DOHH2 (cell line): ENCODE measurements at regions not wholly inside any gene's neighbourhood (a gene's known extent, or its start where the extent isn't known, plus 50 kb on each side); places are given as distances from the start of the nearest gene placed in this dataset.

Source experiments
- H3F3A ChIP-seq: fragments of 200-600 bp; sonication (generic), shearing (Covaris generic); 2 replicates; pipeline ENCODE4 v1.6.0; 2016; ENCODE audit warnings: antibody characterized with exemption, mild to moderate bottlenecking; ENCODE audit not compliant: control insufficient read depth, insufficient read depth
- H3K27ac ChIP-seq: fragments of 200-600 bp; sonication (generic); 2 replicates; pipeline ENCODE4 v1.5.1; 2014; ENCODE audit warnings: low read depth, mild to moderate bottlenecking, low read length, moderate library complexity
- H3K27me3 ChIP-seq: fragments of 200-600 bp; sonication (generic); 2 replicates; pipeline ENCODE4 v1.6.1; 2014; ENCODE audit warnings: mild to moderate bottlenecking, low read length, mixed read lengths; ENCODE audit not compliant: control insufficient read depth
- H3K36me3 ChIP-seq: fragments of 200-600 bp; sonication (generic); 2 replicates; pipeline ENCODE4 v1.6.1; 2014; ENCODE audit warnings: mild to moderate bottlenecking, low read length, moderate library complexity, mixed read lengths; ENCODE audit not compliant: control insufficient read depth
- H3K4me1 ChIP-seq: fragments of 200-600 bp; sonication (generic); 2 replicates; pipeline ENCODE4 v1.6.1; 2014; ENCODE audit warnings: mild to moderate bottlenecking, low read length, mixed read lengths; ENCODE audit not compliant: control insufficient read depth
- H3K4me2 ChIP-seq: fragments of 200-600 bp; sonication (generic); 2 replicates; pipeline ENCODE4 v1.6.0; 2014; ENCODE audit warnings: mild to moderate bottlenecking, low read length, moderate library complexity
- H3K4me3 ChIP-seq: fragments of 200-600 bp; sonication (generic); 2 replicates; pipeline ENCODE4 v1.5.1; 2014; ENCODE audit warnings: mild to moderate bottlenecking, low read length, mixed read lengths
- H3K79me2 ChIP-seq: fragments of 200-600 bp; sonication (generic); 2 replicates; pipeline ENCODE4 v1.6.1; 2014; ENCODE audit warnings: mild to moderate bottlenecking, low read length, mixed read lengths; ENCODE audit not compliant: control insufficient read depth
- H3K9me2 ChIP-seq: fragments of 200-600 bp; sonication (generic); replicated peaks from 2 replicates; pipeline ENCODE4 v1.6.1; 2014; ENCODE audit warnings: mild to moderate bottlenecking, low read length, mixed read lengths; ENCODE audit not compliant: control insufficient read depth
- H3K9me3 ChIP-seq: fragments of 200-600 bp; sonication (generic); 2 replicates; pipeline ENCODE4 v1.6.1; 2014; ENCODE audit warnings: antibody characterized with exemption, low read length, mixed read lengths; ENCODE audit not compliant: control insufficient read depth, insufficient read depth
- H4K20me1 ChIP-seq: fragments of 200-600 bp; sonication (generic); 2 replicates; pipeline ENCODE4 v1.6.0; 2014; ENCODE audit warnings: low read depth, mild to moderate bottlenecking, antibody characterized with exemption, low read length, moderate library complexity; ENCODE audit not compliant: control insufficient read depth, insufficient read depth
- EZH2phosphoT487 ChIP-seq: fragments of 200-600 bp; sonication (generic); IDR thresholded peaks from 2 replicates; pipeline ENCODE4 v1.6.1; 2017; ENCODE audit warnings: borderline replicate concordance, mild to moderate bottlenecking, antibody characterized with exemption, low read length, moderate library complexity, mixed read lengths
- TF ChIP-seq, protein P1 (sequence below): fragments of 200-600 bp; sonication (generic); IDR thresholded peaks from one replicate; pipeline ENCODE4 v1.5.1; 2014; ENCODE audit warnings: antibody characterized with exemption, mild to moderate bottlenecking, low read depth, low read length; ENCODE audit not compliant: poor library complexity, severe bottlenecking

DNA sequence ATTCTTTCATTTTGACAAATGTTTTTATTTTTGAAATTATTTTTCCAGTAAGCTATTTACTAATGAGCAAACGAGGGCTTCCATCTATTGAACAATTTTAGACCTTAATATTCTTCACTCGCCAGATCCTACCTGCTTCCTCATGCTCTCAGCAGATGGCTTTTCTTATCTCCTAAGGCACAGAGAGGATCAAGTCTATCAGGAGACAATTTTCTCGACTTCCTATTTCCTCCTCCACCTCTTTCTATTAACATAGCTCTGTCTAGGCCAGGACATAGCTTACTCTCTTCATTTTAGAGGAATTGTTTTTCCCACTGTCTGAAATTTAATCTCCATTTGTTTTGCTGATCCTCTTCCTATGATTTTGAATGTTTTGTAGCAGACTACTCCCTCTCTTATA, 87.0 kb upstream of the MAN1A1 start:
- H3K4me3 ChIP-seq = no peak overlapping the region
- H3F3A ChIP-seq = no peaks in the 10 kb centered on the region
- H3K9me2 ChIP-seq = no peaks in the 10 kb centered on the region
- H4K20me1 ChIP-seq = no peaks in the 10 kb centered on the region
- no peaks in the 10 kb centered on the region for H3K79me2 ChIP-seq
- no peaks in the 10 kb centered on the region for H3K9me3 ChIP-seq
- H3K4me1 ChIP-seq = no peaks in the 10 kb centered on the region
- H3K4me2 ChIP-seq = no peak overlapping the region
- TF ChIP-seq, protein P1, sequence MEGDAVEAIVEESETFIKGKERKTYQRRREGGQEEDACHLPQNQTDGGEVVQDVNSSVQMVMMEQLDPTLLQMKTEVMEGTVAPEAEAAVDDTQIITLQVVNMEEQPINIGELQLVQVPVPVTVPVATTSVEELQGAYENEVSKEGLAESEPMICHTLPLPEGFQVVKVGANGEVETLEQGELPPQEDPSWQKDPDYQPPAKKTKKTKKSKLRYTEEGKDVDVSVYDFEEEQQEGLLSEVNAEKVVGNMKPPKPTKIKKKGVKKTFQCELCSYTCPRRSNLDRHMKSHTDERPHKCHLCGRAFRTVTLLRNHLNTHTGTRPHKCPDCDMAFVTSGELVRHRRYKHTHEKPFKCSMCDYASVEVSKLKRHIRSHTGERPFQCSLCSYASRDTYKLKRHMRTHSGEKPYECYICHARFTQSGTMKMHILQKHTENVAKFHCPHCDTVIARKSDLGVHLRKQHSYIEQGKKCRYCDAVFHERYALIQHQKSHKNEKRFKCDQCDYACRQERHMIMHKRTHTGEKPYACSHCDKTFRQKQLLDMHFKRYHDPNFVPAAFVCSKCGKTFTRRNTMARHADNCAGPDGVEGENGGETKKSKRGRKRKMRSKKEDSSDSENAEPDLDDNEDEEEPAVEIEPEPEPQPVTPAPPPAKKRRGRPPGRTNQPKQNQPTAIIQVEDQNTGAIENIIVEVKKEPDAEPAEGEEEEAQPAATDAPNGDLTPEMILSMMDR = no peak
- TF ChIP-seq EZH2phosphoT487 = no peak
- no peak overlapping the region for H3K27ac ChIP-seq
- no peaks in the 10 kb centered on the region for H3K27me3 ChIP-seq
- H3K36me3 ChIP-seq = no peaks in the 10 kb centered on the region

DNA sequence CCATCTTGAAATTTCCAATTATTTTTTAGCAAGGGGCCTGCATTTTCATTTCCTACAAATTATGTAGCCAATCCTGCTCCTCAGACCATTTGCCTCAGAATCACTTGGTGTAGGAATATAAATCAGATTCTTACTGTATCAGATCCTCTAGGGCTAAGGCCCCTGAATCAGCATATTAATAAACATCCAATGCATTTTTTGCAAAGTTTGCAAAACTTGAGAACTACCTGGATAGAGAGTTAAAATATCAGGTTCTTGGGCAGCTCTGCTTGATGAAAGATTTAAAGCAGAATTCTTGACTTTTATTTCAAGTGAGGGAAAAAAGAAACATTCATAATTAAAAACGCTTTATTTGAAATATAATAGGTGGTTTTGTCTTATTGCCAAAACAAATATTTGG, 82.2 kb upstream of the MAN1A1 start:
- no peak for TF ChIP-seq EZH2phosphoT487
- TF ChIP-seq, protein P1 = no peak
- Histone ChIP-seq H3K4me2 (no peak overlapping the region), H4K20me1 (no peaks in the 10 kb centered on the region), H3K36me3 (no peaks in the 10 kb centered on the region), H3K79me2 (no peaks in the 10 kb centered on the region), H3K4me1 (no peaks in the 10 kb centered on the region), H3K27me3 (no peaks in the 10 kb centered on the region), H3K9me2 (no peaks in the 10 kb centered on the region), H3K9me3 (no peaks in the 10 kb centered on the region), H3K4me3 (no peak overlapping the region), H3F3A (no peaks in the 10 kb centered on the region), H3K27ac (no peak overlapping the region)

DNA sequence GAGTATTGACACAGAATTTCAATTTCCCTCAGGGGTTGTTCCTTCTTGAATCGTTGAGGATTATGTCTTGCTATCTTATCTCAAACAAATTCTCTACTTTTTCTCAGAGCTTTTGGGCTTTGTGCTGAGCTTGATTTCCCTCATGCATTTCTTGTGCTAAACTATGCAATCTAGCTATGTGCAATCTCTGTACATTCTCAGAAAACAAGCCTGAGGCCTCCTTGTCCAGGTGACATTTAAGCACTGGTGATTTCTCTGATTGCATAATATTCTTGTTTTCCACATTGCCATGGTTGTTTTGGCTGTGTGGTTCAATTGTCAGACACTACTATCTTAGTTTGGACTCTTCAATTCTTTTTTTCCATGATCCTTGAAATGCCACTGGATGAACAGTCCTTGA, 81.2 kb upstream of the MAN1A1 start:
- H3K9me3 ChIP-seq = no peaks in the 10 kb centered on the region
- H3K4me2 ChIP-seq = no peak overlapping the region
- no peak overlapping the region for H3K27ac ChIP-seq
- no peak overlapping the region for H3K4me3 ChIP-seq
- no peaks in the 10 kb centered on the region for H4K20me1 ChIP-seq
- H3K79me2 ChIP-seq = no peaks in the 10 kb centered on the region
- H3K4me1 ChIP-seq = no peaks in the 10 kb centered on the region
- no peaks in the 10 kb centered on the region for H3F3A ChIP-seq
- no peak for TF ChIP-seq EZH2phosphoT487
- TF ChIP-seq, protein P1 = no peak
- no peaks in the 10 kb centered on the region for H3K9me2 ChIP-seq
- no peaks in the 10 kb centered on the region for H3K27me3 ChIP-seq
- no peaks in the 10 kb centered on the region for H3K36me3 ChIP-seq

DNA sequence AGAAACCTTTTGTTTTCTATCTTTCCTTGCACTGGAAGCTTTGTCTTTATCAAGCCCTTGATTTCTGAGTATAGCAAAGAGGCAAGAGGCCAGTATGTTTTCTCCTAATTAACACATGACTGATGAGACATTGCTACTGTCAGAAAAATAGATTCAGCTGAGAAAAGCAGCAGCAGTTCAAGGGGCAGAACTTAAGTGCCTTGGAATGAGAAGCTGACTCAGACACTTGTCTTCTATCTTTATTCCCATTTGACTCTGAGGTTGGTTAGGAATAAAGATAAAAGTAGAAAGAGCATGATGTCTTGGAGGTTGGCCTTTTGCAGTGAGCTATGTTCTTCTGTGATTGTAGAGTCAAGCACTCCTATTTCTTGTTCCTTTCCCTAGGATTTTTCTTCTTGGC, 79.1 kb upstream of the MAN1A1 start:
- H3K36me3 ChIP-seq = no peaks in the 10 kb centered on the region
- no peaks in the 10 kb centered on the region for H3K4me1 ChIP-seq
- no peaks in the 10 kb centered on the region for H3F3A ChIP-seq
- H3K27me3 ChIP-seq = no peaks in the 10 kb centered on the region
- TF ChIP-seq, protein P1 = no peak
- TF ChIP-seq EZH2phosphoT487 = no peak
- H3K4me3 ChIP-seq = no peak overlapping the region
- no peaks in the 10 kb centered on the region for H3K9me3 ChIP-seq
- H3K9me2 ChIP-seq = no peaks in the 10 kb centered on the region
- no peaks in the 10 kb centered on the region for H3K79me2 ChIP-seq
- no peaks in the 10 kb centered on the region for H4K20me1 ChIP-seq
- no peak overlapping the region for H3K27ac ChIP-seq
- H3K4me2 ChIP-seq = no peak overlapping the region
